Right lobe of liver (tissue), 6 donors: ENCODE measurements at regions not wholly inside any gene's neighbourhood (a gene's known extent, or its start where the extent isn't known, plus 50 kb on each side); places are given as distances from the start of the nearest gene placed in this dataset.

ENCODE experiments used
- ATAC-seq, 4 donors: fragments of 200-7000 bp; cut with Tn5 transposase; one replicate each; pipeline ENCODE4 v1.9.1; 2020; ENCODE audit warnings: mild to moderate bottlenecking in 4 of 4, moderate library complexity in 4 of 4
- DNase-seq, 3 donors: peaks; one replicate each; pipeline ENCODE4 v3.0.0-alpha.2; 2020
- H3K27ac ChIP-seq, 3 donors: fragments of 200-600 bp; one replicate each; pipeline ENCODE4 v1.8.0; 2022
- H3K27me3 ChIP-seq, 2 donors: fragments of 200-600 bp; one replicate each; pipeline ENCODE4 v1.8.0; 2022
- H3K36me3 ChIP-seq, 4 donors: fragments of 200-600 bp; sonication (generic) in 1 of 4; one replicate each; pipeline versions ENCODE4 v1.5.1 to v1.8.0; 2017 to 2022; ENCODE audit warnings: control low read depth in 1 of 4
- H3K4me1 ChIP-seq, 4 donors: fragments of 200-600 bp; sonication (generic) in 1 of 4; one replicate each; pipeline versions ENCODE4 v1.5.1 to v1.8.0; 2017 to 2022; ENCODE audit warnings: control low read depth in 1 of 4
- H3K4me3 ChIP-seq, 3 donors: fragments of 200-600 bp; one replicate each; pipeline ENCODE4 v1.8.0; 2022
- H3K9me3 ChIP-seq, 4 donors: fragments of 200-600 bp; sonication (generic) in 1 of 4; one replicate each; pipeline versions ENCODE4 v1.5.1 to v1.8.0; 2017 to 2022; ENCODE audit warnings: control low read depth in 1 of 4
- POLR2A ChIP-seq: fragments of 450-650 bp; IDR thresholded peaks from one replicate; pipeline ENCODE4 v1.6.1; 2017; ENCODE audit warnings: antibody characterized with exemption, mild to moderate bottlenecking
- WGBS: methylation state at CpG from one replicate; pipeline ENCODE4 v1.1.6; 2018; ENCODE audit warnings: low coverage, low lambda C conversion rate; ENCODE audit not compliant: insufficient coverage; ENCODE audit errors: missing lambda C conversion rate; 5-methylcytosine and 5-hydroxymethylcytosine counted together
- intact Hi-C, 2 donors: fragments of 100-400 bp; cut with DNase I; formaldehyde crosslinking; loops; one replicate each; pipeline versions ENCODE4 v1.11.2 to v1.14.1; 2022
- TF ChIP-seq, protein P1 (sequence below), 4 donors: fragments of 200-600 bp in 3 of 4; fragments of 450-650 bp in 1 of 4; IDR thresholded peaks; one replicate each; pipeline versions ENCODE4 v1.5.1 to v1.8.0; 2016 to 2022; ENCODE audit warnings: antibody characterized with exemption in 4 of 4, mild to moderate bottlenecking in 2 of 4
- donor health status: DM: no; HTN: yes; CAD: no.
- donor health status: DM: no; HTN: no; CAD: no.
- donor health status: DM: no; HTN: no; CAD: no.
- donor health status: DM: no; HTN: yes; CAD: no.
- donor health status: DM: no; HTN: yes; CAD: no.

DNA sequence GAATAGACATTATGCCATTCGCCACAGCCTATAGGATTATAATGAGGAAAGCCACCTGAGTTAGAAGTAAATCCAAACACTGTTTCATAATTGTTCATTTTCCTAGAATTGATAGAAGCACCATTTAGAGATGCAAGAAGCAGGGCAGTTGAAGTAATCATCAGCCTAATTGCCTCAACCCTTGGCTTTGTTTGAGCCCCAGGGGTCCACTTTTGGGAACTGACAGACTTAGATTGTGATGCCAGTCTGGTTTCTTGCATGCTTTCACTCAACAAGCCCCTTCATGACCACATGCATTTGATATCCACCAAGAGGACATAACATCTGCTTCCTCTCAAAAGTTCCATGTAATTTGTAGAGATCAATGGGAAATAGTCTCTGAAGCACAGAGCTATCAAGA, 97.2 kb upstream of the COL8A1 start:
- TF ChIP-seq, protein P1, sequence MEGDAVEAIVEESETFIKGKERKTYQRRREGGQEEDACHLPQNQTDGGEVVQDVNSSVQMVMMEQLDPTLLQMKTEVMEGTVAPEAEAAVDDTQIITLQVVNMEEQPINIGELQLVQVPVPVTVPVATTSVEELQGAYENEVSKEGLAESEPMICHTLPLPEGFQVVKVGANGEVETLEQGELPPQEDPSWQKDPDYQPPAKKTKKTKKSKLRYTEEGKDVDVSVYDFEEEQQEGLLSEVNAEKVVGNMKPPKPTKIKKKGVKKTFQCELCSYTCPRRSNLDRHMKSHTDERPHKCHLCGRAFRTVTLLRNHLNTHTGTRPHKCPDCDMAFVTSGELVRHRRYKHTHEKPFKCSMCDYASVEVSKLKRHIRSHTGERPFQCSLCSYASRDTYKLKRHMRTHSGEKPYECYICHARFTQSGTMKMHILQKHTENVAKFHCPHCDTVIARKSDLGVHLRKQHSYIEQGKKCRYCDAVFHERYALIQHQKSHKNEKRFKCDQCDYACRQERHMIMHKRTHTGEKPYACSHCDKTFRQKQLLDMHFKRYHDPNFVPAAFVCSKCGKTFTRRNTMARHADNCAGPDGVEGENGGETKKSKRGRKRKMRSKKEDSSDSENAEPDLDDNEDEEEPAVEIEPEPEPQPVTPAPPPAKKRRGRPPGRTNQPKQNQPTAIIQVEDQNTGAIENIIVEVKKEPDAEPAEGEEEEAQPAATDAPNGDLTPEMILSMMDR (IDR thresholded peaks at IDR 0.05) = no peak
- no peak for TF ChIP-seq POLR2A
- DNase-seq (no peak), ATAC-seq (no peak)
- no peak overlapping the region for H3K27ac ChIP-seq
- H3K4me1 ChIP-seq = no peaks in the 10 kb centered on the region
- 18% methylated on average over 1 of the region's 1 CpG for WGBS
- H3K27me3 ChIP-seq = no peaks in the 10 kb centered on the region
- intact Hi-C loops = no loop called here
- no peaks in the 10 kb centered on the region for H3K36me3 ChIP-seq
- no peaks in the 10 kb centered on the region for H3K9me3 ChIP-seq
- no peak overlapping the region for H3K4me3 ChIP-seq

DNA sequence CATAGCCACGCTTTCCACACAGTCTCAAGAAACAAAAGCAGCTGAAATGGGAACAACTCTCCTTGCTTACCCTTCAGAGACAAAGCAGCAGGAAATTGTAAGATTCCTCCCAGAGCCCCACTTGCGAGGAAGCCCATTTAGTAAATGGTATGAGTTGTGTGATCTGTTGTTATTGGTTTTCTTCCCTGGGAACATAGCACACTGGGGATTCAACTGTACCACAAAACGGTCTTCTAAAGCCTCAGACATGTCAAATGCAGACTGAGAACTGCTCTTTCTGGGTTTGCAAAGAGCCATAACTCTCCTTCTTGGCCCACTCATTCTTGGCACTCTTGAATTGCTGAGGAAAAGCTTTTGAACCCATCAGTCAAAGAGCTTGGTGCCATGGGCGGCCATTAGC, 101.0 kb upstream of the COL8A1 start:
- DNase-seq (no peak), ATAC-seq (no peak)
- WGBS = 39% methylated on average over 4 of the region's 4 CpGs
- intact Hi-C loops = no loop called here
- H3K27me3 ChIP-seq = no peaks in the 10 kb centered on the region
- no peaks in the 10 kb centered on the region for H3K36me3 ChIP-seq
- H3K9me3 ChIP-seq = no peaks in the 10 kb centered on the region
- H3K4me3 ChIP-seq = no peak overlapping the region
- TF ChIP-seq POLR2A = no peak
- TF ChIP-seq, protein P1 (IDR thresholded peaks at IDR 0.05) = no peak
- no peak overlapping the region for H3K27ac ChIP-seq
- no peaks in the 10 kb centered on the region for H3K4me1 ChIP-seq

DNA sequence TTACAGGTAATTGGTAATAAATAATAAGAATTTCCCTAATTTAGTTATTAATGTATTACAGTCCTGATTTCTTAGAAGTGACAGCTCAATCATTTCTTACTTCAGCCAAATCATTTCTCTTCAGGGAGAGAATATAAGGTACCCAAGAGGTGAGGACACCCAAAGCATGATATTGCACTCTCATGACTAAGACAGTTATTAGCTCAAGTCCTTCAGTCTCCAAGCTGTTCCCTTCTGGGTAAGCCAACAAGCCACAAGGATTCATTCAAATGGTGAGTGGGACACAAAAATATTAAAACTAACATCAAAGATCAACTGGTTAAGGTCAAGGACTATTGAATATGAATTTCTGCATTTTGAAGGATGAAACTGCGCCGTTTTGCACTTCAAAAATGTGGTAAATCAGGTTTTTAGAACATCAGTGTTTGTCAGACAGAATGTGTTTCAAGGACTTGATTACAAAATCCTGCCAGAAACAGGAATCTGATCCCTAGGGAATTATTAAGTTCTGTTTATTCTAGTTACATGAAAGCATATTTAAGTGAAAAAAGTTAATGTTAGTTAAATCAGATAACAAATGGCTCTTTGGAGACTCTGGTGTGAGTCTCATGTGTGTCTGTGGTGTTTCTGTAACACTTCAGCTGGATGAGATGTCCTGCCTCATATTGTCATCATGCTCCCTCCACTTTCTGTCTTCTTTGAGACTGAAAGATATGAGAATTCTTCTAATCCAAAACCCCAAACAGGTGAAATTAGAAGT, 101.7 kb upstream of the COL8A1 start:
- no peak overlapping the region for H3K4me3 ChIP-seq
- intact Hi-C loops = no loop called here
- no peaks in the 10 kb centered on the region for H3K9me3 ChIP-seq
- DNase-seq (no peak), ATAC-seq (no peak)
- TF ChIP-seq, protein P1 (IDR thresholded peaks at IDR 0.05) = no peak
- no peak for TF ChIP-seq POLR2A
- H3K4me1 ChIP-seq = no peaks in the 10 kb centered on the region
- H3K27ac ChIP-seq = no peak overlapping the region
- no peaks in the 10 kb centered on the region for H3K36me3 ChIP-seq
- no peaks in the 10 kb centered on the region for H3K27me3 ChIP-seq
- WGBS = 48% methylated on average over 2 of the region's 2 CpGs

- no peak for TF ChIP-seq POLR2A
- TF ChIP-seq, protein P1 (IDR thresholded peaks at IDR 0.05) = no peak
- intact Hi-C loops = no loop called here
- Histone ChIP-seq H3K27me3 (no peaks in the 10 kb centered on the region), H3K4me3 (no peak overlapping the region), H3K4me1 (no peaks in the 10 kb centered on the region), H3K36me3 (no peaks in the 10 kb centered on the region), H3K27ac (no peak overlapping the region), H3K9me3 (no peaks in the 10 kb centered on the region)
- 70% methylated on average over 2 of the region's 2 CpGs for WGBS
- ATAC-seq (no peak), DNase-seq (no peak)
Measured at GRCh38 chr3:99534951-99535704, 103.3 kb upstream of the COL8A1 start.
